A673 (cell line): ENCODE measurements at regions not wholly inside any gene's neighbourhood (a gene's known extent, or its start where the extent isn't known, plus 50 kb on each side); places are given as distances from the start of the nearest gene placed in this dataset.

Experiments
- BruUV-seq: library from RNA; stranded (reverse); fragments of 400-500 nt; replicated peaks from 2 replicates; lab custom pipeline; 2021; lab: Mats Ljungman, UMichigan
- CTCF ChIA-PET: fragments of 300-600 bp; sonication (Branson Sonifier 250); formaldehyde crosslinking; loops from one replicate; lab custom pipeline; 2022; ENCODE audit warnings: antibody characterized with exemption; lab: Charles Lee
- POLR2A ChIA-PET: fragments of 300-600 bp; sonication (Branson Sonifier 250); formaldehyde crosslinking; loops from one replicate; lab custom pipeline; 2022; ENCODE audit warnings: antibody characterized with exemption; ENCODE audit not compliant: low non-redundant PET; lab: Charles Lee
- DNase-seq: peaks from one replicate; pipeline ENCODE4 v3.0.0-alpha.2; 2015; ENCODE audit warnings: low spot score
- H3K27ac ChIP-seq: fragments of 200-600 bp; sonication (generic); 2 replicates; pipeline ENCODE4 v1.5.1; 2016; ENCODE audit warnings: mixed run types, low read depth, mild to moderate bottlenecking, mixed read lengths, antibody characterized with exemption, low read length; ENCODE audit not compliant: poor library complexity, severe bottlenecking
- H3K27me3 ChIP-seq: fragments of 200-600 bp; sonication (generic); replicated peaks from 2 replicates; pipeline ENCODE4 v1.6.1; 2017; ENCODE audit warnings: mixed run types, low read depth, mild to moderate bottlenecking, mixed read lengths, antibody characterized with exemption, low read length; ENCODE audit not compliant: insufficient read depth, poor library complexity
- H3K36me3 ChIP-seq: fragments of 200-600 bp; sonication (generic); 2 replicates; pipeline ENCODE4 v1.6.1; 2016; ENCODE audit warnings: mixed run types, mild to moderate bottlenecking, mixed read lengths, antibody characterized with exemption, low read length; ENCODE audit not compliant: insufficient read depth, poor library complexity, severe bottlenecking
- H3K4me1 ChIP-seq: fragments of 200-600 bp; sonication (generic); 2 replicates; pipeline ENCODE4 v1.6.1; 2017; ENCODE audit warnings: mixed run types, mild to moderate bottlenecking, mixed read lengths, antibody characterized with exemption, low read length; ENCODE audit not compliant: insufficient read depth, poor library complexity, severe bottlenecking
- H3K4me3 ChIP-seq: fragments of 200-600 bp; sonication (generic); 2 replicates; pipeline ENCODE4 v1.5.1; 2016; ENCODE audit warnings: low read depth, mixed run types, mild to moderate bottlenecking, mixed read lengths, low read length; ENCODE audit not compliant: poor library complexity, severe bottlenecking
- H3K9me3 ChIP-seq: fragments of 200-600 bp; sonication (generic); 2 replicates; pipeline ENCODE4 v1.6.1; 2016; ENCODE audit warnings: mixed run types, low read depth, mild to moderate bottlenecking, mixed read lengths, antibody characterized with exemption, low read length; ENCODE audit not compliant: poor library complexity, severe bottlenecking
- CTCF ChIP-seq: fragments of 300-800, 200-600 bp; sonication (generic); conservative IDR thresholded peaks from 2 replicates; pipeline ENCODE4 v1.5.1; 2017; ENCODE audit warnings: low read depth, mild to moderate bottlenecking, antibody characterized with exemption, low read length, moderate library complexity, mixed read lengths
- EZH2 ChIP-seq: fragments of 200-600 bp; sonication (generic); IDR thresholded peaks from 2 replicates; pipeline ENCODE4 v1.6.1; 2017; ENCODE audit warnings: borderline replicate concordance, low read depth, mild to moderate bottlenecking, mixed read lengths, antibody characterized with exemption, low read length; ENCODE audit not compliant: poor library complexity, severe bottlenecking
- intact Hi-C: fragments of 100-400 bp; cut with micrococcal nuclease; formaldehyde crosslinking; loops from one replicate; pipeline ENCODE4 v1.10.0; 2022; ENCODE audit not compliant: unreplicated experiment

- Histone ChIP-seq H3K4me3 (no peak overlapping the region), H3K36me3 (no peaks in the 10 kb centered on the region), H3K27ac (no peak overlapping the region), H3K4me1 (peaks cover 47% of the 10 kb centered on the region), H3K9me3 (peaks cover 4% of the 10 kb centered on the region), H3K27me3 (no peaks in the 10 kb centered on the region)
- CTCF ChIA-PET, result interaction anchor here (0.5 kb wide), 1 partner anchor 672 kb away, joined by 4 read pairs; no protein-coding TSS in a partner anchor
- BruUV-seq, result no TSS peak
- TF ChIP-seq CTCF (no peak), EZH2 (no peak)
- DNase-seq, result peak; percentile 80
- intact Hi-C loops, result no loop called here
- POLR2A ChIA-PET, result no interaction called here
These were observed 174.9 kb upstream of the PAPPA start for GRCh38 chr9:115978659-115979096.

GRCh38 chr9:115980054-115980453 lies 173.5 kb upstream of the PAPPA start:
- H3K36me3 ChIP-seq, result no peaks in the 10 kb centered on the region
- DNase-seq, result no peak
- H3K27me3 ChIP-seq, result no peaks in the 10 kb centered on the region
- H3K27ac ChIP-seq, result peak overlapping the region; percentile 51
- H3K4me3 ChIP-seq, result no peak overlapping the region
- BruUV-seq, result no TSS peak
- H3K4me1 ChIP-seq, result peaks cover 47% of the 10 kb centered on the region
- CTCF ChIA-PET, result no interaction called here
- POLR2A ChIA-PET, result no interaction called here
- TF ChIP-seq EZH2 (no peak), CTCF (no peak)
- H3K9me3 ChIP-seq, result peaks cover 4% of the 10 kb centered on the region
- intact Hi-C loops, result loop anchor here (5.0 kb wide), 1 partner anchor 383 kb away; no protein-coding TSS in a partner anchor

GRCh38 chr9:115980502-115980901 lies 173.1 kb upstream of the PAPPA start:
- no TSS peak for BruUV-seq
- POLR2A ChIA-PET, result no interaction called here
- peaks cover 47% of the 10 kb centered on the region for H3K4me1 ChIP-seq
- H3K36me3 ChIP-seq, result no peaks in the 10 kb centered on the region
- no peaks in the 10 kb centered on the region for H3K27me3 ChIP-seq
- no peak for DNase-seq
- intact Hi-C loops, result loop anchor here (5.0 kb wide), 1 partner anchor 383 kb away; no protein-coding TSS in a partner anchor
- no peak for TF ChIP-seq CTCF
- TF ChIP-seq EZH2, result no peak
- CTCF ChIA-PET, result no interaction called here
- no peak overlapping the region for H3K4me3 ChIP-seq
- peaks cover 4% of the 10 kb centered on the region for H3K9me3 ChIP-seq
- peak overlapping the region; percentile 51 for H3K27ac ChIP-seq
